Left ventricle myocardium inferior (tissue), 1 donor: ENCODE measurements at regions not wholly inside any gene's neighbourhood (a gene's known extent, or its start where the extent isn't known, plus 50 kb on each side); places are given as distances from the start of the nearest gene placed in this dataset.

Experiments used
- DNase-seq: peaks from one replicate; pipeline ENCODE4 v3.0.0-alpha.2; 2020
- H3K27ac ChIP-seq: fragments of 200-600 bp; replicated peaks from 2 replicates; pipeline ENCODE4 v1.8.0; 2021
- H3K27me3 ChIP-seq: fragments of 200-600 bp; 2 replicates; pipeline ENCODE4 v1.8.0; 2021; ENCODE audit warnings: low read depth
- H3K36me3 ChIP-seq: fragments of 200-600 bp; 2 replicates; pipeline ENCODE4 v1.8.0; 2021
- H3K4me1 ChIP-seq: fragments of 200-600 bp; 2 replicates; pipeline ENCODE4 v1.8.0; 2021
- H3K4me3 ChIP-seq: fragments of 200-600 bp; 2 replicates; pipeline ENCODE4 v1.8.0; 2021; ENCODE audit warnings: mild to moderate bottlenecking, moderate library complexity
- H3K9me3 ChIP-seq: fragments of 200-600 bp; replicated peaks from 2 replicates; pipeline ENCODE4 v1.8.0; 2021
- CTCF ChIP-seq: fragments of 200-600 bp; IDR thresholded peaks from 2 replicates; pipeline ENCODE4 v1.8.0; 2021; ENCODE audit warnings: antibody characterized with exemption, mild to moderate bottlenecking, borderline replicate concordance
- intact Hi-C: fragments of 100-400 bp; cut with micrococcal nuclease; formaldehyde crosslinking; loops from one replicate; pipeline ENCODE4 v1.11.0; 2022
- donor health status: DM: no; HTN: yes; CAD: no; lungs with severe emphysema.

DNA sequence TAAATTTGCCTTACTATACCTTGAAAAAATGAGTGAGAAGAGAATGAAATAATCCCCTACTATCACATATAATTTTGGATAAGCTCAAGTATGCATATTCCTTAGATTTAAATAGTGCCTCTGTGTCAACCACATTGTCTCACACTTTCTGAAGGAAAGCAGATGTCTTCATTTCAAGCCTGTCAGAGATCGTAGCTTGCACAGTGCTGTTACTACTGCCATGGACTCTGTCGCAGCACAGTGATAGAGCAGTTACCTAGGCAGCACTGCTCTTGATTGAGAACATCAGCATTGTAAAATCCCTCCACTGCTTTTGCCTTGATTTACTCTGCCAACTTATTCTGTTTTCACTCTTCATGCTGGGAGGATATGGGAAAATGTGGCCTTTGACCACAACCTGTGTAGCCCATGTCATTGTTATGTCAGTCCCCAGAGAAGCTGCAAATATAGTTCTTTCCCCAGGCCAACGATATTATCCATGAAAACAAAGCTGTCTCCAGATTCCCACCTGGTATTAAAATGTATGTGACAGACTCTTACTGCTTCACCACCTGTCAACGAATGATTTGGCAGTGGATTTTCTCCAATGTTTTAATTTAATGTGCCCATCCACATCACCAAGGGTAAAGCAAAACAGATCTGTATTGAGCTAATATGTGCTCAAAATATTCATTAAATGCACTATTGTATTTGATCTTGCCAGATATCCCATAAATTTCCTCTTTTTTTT is 675.7 kb downstream of the METTL4 start:
- Histone ChIP-seq H3K36me3 (no peaks in the 10 kb centered on the region), H3K9me3 (no peaks in the 10 kb centered on the region), H3K27ac (no peak overlapping the region), H3K4me3 (no peak overlapping the region), H3K4me1 (no peaks in the 10 kb centered on the region), H3K27me3 (no peaks in the 10 kb centered on the region)
- DNase-seq = no peak
- intact Hi-C loops = no loop called here
- no peak for TF ChIP-seq CTCF

DNA sequence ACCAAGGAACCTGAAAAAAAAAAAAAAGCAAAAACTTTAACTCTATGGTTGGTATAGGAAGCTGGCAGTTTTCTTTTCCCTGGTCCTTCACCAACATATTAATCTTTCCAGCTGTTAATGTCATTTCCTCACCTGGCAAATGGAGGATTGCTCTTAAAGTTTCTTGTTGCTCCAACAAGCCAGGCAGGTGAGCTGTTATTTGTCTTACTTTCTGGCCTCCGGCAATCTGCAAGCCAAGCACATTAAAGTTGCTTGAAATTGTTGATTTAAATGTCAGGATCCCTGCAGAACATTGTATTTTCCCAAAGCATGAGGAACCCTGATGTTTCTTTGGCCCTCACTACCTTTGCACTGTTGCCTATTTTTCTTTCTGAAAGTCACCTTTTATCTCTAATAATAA is 664.9 kb downstream of the METTL4 start:
- no peak for DNase-seq
- Histone ChIP-seq H3K36me3 (no peaks in the 10 kb centered on the region), H3K4me3 (no peak overlapping the region), H3K9me3 (peaks cover 16% of the 10 kb centered on the region), H3K27ac (no peak overlapping the region), H3K27me3 (no peaks in the 10 kb centered on the region), H3K4me1 (no peaks in the 10 kb centered on the region)
- intact Hi-C loops = no loop called here
- no peak for TF ChIP-seq CTCF

DNA sequence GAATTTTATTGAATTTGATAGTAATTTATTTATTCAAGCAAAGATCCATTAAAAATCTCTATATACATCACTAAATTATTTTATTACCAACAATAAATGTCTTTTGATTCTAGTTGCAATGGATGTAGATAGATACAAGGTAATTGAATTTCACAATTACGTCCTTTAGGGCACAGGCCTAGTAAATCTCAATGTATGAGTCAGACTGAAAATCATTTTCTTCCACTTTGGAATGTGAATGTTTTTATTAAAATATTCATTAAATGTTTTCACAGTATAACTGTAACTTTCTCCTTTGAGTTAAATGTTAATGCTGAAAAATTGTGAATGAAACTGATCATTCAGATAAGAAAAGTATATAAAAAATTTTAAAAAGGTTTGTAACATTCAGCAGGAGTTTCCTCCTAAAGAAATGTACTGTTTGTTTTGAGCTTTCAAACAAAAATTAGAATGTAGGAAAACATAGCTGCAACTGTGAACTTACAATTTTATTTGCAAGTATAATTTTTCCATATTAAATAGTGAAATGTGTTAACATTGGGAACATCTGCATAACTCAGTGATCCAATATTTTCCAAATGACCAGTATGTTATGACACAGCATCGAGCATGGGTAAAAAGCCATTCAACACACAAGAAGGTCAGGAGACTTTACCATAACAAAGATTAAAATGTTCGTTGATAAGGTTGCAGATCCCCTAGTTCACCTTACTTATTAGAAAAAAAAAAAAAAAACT is 663.7 kb downstream of the METTL4 start:
- Histone ChIP-seq H3K4me1 (no peaks in the 10 kb centered on the region), H3K27me3 (no peaks in the 10 kb centered on the region), H3K9me3 (peaks cover 21% of the 10 kb centered on the region), H3K27ac (no peak overlapping the region), H3K4me3 (no peak overlapping the region), H3K36me3 (no peaks in the 10 kb centered on the region)
- TF ChIP-seq CTCF = no peak
- intact Hi-C loops = no loop called here
- no peak for DNase-seq

- no peak for TF ChIP-seq CTCF
- DNase-seq = no peak
- Histone ChIP-seq H3K4me3 (no peak overlapping the region), H3K9me3 (peaks cover 54% of the 10 kb centered on the region), H3K27me3 (no peaks in the 10 kb centered on the region), H3K4me1 (no peaks in the 10 kb centered on the region), H3K27ac (no peak overlapping the region), H3K36me3 (no peaks in the 10 kb centered on the region)
- intact Hi-C loops = no loop called here
Observed at GRCh38 chr18:1914489-1914888, 656.8 kb downstream of the METTL4 start.

- intact Hi-C loops = no loop called here
- Histone ChIP-seq H3K36me3 (no peaks in the 10 kb centered on the region), H3K27ac (no peak overlapping the region), H3K27me3 (no peaks in the 10 kb centered on the region), H3K9me3 (peaks cover 34% of the 10 kb centered on the region), H3K4me3 (no peak overlapping the region), H3K4me1 (no peaks in the 10 kb centered on the region)
- DNase-seq = no peak
- no peak for TF ChIP-seq CTCF
Observed at GRCh38 chr18:1916869-1917523, 654.3 kb downstream of the METTL4 start.
